ENCODE measurements at regions not wholly inside any gene's neighbourhood (a gene's known extent, or its start where the extent isn't known, plus 50 kb on each side); places are given as distances from the start of the nearest gene placed in this dataset.

GRCh38 chr13:76750126-76750525 is 136.1 kb downstream of the KCTD12 start:
- DNase-seq (ENCODE audit: low spot score): no peak

- DNase-seq (ENCODE audit: low spot score): peak; percentile 60
Measured at GRCh38 chr13:76745261-76746200, 140.7 kb downstream of the KCTD12 start.

DNA sequence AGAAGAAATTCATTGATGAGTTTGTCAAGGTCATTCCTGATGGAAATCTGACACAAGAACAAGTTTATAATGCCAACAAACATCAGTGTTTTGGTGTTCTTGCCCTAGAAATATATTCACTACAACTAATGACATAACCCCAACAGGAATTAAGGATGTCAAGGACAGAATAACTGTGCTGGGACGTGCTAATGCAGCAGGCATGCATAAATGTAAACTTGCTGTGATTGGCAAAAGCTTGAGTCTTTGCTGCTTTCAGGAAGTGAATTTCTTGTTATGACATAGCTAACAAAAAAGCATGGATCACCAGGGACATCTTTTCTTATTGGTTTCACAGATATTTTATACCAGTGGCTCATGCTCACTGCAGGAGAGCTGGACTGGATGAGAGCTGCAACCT is 144.6 kb downstream of the KCTD12 start:
- no peak for DNase-seq (ENCODE audit: low spot score)

- no peak for DNase-seq (ENCODE audit: low spot score)
Measured at GRCh38 chr13:76741046-76741445, 145.2 kb downstream of the KCTD12 start.

DNA sequence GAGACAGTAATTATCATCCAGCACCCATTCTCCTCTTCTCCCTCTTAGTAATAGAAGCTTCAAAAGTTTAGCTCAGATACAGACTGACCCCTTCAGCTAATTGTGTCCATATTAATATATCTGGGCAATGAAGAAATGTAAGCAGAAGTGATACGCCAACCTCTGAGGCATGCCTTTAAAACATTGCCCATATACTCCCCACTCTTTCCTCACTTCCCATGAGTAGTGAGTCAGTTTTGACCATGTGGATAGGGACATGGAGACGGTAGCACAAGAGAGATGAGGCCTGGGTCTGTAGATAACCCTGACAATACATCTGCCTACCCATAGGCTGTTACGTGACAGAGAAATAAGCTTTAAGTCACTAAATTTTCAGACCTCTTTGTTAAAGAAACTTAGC is 147.6 kb downstream of the KCTD12 start:
- DNase-seq (ENCODE audit: low spot score): no peak

DNA sequence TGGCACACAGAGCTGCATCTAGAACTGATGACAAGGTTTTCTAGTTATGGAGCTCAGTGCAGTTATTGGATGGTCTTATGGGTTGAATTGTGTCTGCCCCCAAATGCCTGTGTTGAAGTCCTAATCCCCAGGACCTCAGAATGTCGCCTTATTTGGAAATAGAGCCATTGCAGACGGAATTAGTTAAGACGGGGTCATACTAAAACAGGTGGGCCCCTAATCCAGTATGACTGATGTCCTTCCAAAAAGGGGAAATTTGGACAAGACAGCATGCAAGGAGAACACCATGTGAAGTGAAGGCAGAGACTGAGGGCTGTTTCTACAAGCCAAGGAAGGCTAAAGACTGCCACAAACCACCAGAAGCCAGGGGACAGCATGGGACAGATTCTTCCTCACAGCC is 148.7 kb downstream of the KCTD12 start:
- no peak for DNase-seq (ENCODE audit: low spot score)

DNA sequence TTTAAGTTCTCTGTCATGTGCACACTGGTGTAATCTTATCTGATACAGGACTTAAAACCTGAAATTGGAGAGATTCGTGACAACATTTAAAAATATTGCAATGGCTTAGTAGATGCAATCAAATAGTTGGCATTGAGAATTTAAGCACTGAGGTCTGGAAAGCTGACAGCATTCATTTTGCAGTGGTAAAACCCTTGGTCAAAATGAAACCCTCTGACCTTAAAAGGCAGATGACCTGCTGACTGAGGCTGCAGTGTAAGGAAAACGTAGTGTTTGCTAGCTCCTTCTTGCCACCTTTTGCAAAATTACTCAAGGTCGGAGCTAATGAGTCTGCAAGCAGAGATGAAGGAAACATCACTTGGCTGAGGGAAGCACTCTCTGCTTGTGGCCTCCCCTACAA is 150.6 kb downstream of the KCTD12 start:
- DNase-seq (ENCODE audit: low spot score): no peak

DNA sequence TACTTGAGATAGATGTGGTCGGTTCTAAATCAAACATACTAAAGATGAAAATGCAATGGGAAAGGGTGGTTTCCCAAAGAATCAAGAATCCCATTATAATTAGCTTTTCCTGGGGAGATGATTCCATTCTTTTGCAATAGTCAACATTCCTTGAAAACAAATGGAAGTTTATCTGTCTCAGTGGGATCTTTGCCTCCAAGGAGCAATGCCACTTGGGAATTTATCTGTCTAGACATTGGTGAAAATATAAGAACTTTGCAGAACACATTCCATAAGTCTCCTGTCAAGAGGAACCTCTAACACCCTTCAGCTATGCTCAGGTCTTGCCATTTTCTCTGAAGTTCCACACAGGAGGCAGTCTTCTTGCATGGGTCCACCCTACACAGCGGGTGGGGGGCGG is 152.5 kb downstream of the KCTD12 start:
- DNase-seq (ENCODE audit: low spot score): no peak

GRCh38 chr13:76732367-76732766 is 153.8 kb downstream of the KCTD12 start:
- DNase-seq (ENCODE audit: low spot score): no peak

DNA sequence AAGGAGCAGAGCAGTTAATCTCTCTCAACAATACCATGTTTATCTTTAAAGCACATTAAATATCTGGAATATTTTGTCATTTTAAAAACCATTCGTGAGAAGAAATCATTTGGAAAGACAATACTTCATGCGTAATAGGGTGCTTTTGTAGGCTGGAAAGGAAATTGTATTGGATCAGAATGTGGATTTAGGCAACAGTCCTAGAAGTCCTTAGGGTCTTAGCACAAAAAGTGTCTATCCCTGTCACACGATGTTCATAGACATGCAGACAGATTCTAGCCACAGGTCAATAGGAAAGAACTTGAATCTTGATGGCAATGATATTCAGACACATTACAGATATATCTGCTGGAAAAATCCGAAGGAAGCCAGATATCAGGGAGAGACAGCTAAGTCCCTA is 156.0 kb downstream of the KCTD12 start:
- no peak for DNase-seq (ENCODE audit: low spot score)

- no peak for DNase-seq (ENCODE audit: low spot score)
Measured at GRCh38 chr13:76729691-76730090, 156.5 kb downstream of the KCTD12 start.

DNA sequence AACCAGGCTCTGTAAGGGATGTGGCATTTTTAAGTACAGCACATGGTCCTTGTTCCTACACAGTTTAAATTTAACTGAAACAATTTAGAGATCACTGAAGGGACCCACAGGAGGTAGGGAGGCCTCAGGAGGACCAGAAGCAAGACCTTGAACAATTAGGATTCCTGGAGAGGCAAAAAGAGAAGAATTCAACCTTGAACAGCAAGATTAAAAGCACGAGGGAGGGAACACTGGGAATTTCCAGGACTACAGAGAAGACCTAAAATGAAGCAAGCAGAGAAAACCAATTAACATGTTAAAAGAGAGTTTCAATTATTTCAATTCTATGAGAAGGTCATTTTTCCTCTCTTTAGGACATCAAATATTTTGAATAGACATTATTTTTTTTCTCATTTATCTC is 160.3 kb downstream of the KCTD12 start:
- no peak for DNase-seq (ENCODE audit: low spot score)

DNA sequence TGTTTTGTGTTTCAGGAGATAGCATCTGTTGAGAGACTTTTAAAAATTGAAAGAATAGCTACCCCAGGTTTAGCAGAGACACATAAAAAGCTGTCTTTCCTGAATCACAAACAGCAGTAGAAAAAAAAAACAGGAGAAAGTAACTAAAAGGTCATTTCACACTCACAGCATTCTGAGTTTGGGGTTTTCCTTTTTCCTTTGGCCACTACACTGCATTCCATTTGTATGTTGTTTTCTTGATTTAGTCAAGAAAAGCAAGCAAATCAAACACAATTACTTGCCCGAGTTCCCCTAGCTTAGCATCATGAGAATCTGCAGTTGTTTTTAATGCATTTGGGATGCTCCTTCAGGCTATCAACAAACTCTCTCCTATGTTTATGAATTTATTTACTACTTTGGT is 161.0 kb downstream of the KCTD12 start:
- no peak for DNase-seq (ENCODE audit: low spot score)

DNA sequence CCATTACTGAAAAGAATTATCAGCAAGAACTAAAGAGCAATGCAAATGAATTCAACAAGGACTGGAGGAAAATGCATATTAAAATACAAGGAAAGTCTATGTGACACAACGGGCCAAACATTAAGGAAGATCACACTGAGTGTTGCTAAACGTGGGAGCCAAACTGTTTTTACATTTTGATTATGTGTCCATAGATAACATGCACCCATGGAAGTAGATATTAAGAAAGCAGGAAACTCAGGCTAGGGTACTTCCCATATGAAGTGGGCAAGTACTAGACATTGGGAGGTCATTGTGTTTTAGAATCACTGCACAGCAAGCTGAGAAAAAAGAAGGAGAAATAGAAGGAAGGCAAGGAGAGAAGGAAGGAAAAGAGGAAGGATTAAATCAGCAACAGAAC is 161.8 kb downstream of the KCTD12 start:
- DNase-seq (ENCODE audit: low spot score): no peak

DNA sequence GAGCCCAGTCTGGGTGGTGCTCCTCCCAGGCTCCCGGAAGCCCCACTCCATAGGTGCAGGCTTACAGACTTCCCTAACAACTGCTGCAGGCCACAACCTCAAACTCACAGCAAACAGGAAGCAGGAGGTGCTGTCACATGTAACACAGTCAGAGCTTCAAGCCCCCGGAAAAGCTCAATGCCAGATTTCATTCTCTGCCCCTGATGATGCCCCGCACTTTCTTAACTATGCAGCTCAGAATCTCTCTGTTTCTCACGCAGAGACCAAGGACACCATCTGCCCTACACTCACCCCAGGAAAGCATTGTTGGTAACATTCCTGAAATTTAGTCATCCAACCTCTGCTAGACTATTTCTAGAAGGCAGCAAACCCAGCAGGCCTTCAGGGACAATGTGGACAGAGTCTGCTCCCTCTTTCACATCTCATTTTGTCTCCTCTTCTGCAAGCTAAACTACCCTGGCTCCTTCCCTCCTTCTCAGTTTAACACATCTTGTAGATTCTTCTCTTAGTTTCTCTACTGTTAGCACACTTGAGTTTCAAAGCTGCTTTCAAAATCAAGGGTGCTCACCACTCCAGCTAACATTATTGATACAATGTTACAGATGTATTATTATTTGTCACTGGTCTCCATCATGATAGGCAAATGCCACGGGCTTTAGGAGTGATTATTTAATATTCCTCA is 162.5 kb downstream of the KCTD12 start:
- peak; percentile 57 for DNase-seq (ENCODE audit: low spot score)

- no peak for DNase-seq (ENCODE audit: low spot score)
Measured at GRCh38 chr13:76722782-76723181, 163.4 kb downstream of the KCTD12 start.

DNA sequence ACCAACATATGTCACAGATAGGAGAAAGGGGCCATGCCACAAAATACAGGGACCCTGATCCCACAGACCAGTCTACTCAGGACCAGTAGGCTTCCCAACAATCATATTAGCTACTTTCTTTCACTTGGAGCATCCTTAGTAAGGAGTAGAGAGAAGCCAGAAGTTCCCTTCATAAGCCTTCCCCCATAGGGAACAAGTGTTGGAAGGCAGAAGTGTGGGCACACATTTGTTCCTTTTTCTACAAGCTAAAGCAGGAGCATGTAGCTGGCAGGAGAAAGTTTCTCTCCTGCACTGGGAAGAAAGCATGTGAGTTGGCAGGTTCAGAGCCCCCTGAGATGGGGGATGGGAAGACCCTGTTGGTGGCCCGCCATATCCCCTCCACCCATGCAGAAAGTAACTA is 165.4 kb downstream of the KCTD12 start:
- DNase-seq (ENCODE audit: low spot score): peak; percentile 23

DNA sequence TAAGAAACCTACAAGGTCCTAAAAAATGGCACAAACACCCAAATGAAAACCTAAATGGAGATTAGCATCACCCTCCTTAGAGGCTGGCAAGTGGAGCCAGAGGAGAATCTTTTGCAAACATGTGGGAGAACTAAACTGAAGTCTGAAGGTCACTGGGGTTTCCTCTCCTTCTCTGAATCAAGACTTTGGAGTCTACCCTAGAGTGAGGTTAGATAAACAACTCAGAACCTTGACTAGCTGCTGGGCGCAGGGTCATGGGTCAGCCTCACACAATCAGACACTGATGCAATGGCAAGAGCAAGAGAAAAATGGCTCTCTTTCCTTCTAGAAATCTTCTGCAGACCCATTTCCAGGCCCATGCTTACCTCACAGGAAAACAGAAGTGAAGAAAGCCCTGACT is 165.8 kb downstream of the KCTD12 start:
- no peak for DNase-seq (ENCODE audit: low spot score)

DNA sequence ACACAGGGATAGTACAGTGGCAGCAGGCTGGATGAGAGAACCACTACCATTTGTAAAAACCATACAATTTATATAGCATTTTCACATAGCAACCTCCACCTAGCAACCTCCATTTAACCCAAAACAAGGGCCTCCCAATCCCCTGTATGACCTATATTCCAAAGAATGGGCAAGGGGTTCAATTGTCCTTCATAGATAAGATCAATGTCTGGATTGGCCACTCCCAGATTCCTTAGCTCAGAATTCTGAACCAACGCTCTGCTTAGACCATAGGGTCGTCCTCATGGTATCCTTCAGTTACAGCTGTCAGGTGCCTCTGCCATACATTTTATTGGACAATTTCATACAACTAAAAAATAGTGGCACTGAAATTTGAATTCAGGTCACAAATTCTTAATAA is 166.2 kb downstream of the KCTD12 start:
- no peak for DNase-seq (ENCODE audit: low spot score)

GRCh38 chr13:76717092-76717491 is 169.1 kb downstream of the KCTD12 start:
- DNase-seq (ENCODE audit: low spot score): no peak

- no peak for DNase-seq (ENCODE audit: low spot score)
Measured at GRCh38 chr13:76715621-76716020, 170.6 kb downstream of the KCTD12 start.

GRCh38 chr13:76715075-76715474 is 171.1 kb downstream of the KCTD12 start:
- no peak for DNase-seq (ENCODE audit: low spot score)

GRCh38 chr13:76713280-76713679 is 172.9 kb downstream of the KCTD12 start:
- DNase-seq (ENCODE audit: low spot score): no peak

Measured in Ammon's horn (tissue), 1 donor.